Esophagus squamous epithelium (tissue), 4 donors: ENCODE measurements at regions not wholly inside any gene's neighbourhood (a gene's known extent, or its start where the extent isn't known, plus 50 kb on each side); places are given as distances from the start of the nearest gene placed in this dataset.
"Not testable (repeated sequence)": the region's sequence is repeated elsewhere in the genome, so short reads cannot be mapped to it uniquely, and the experiment has no call there.

Experiments used
- POLR2A ChIP-seq, 4 donors: fragments of 450-650 bp; IDR thresholded peaks; one replicate each; pipeline ENCODE4 v1.6.1; 2017; ENCODE audit warnings: antibody characterized with exemption in 4 of 4, mild to moderate bottlenecking in 4 of 4, moderate library complexity in 3 of 4
- TF ChIP-seq, protein P1 (sequence below), 6 experiments: fragments of 450-650 bp in 4 of 6; fragments of 200-600 bp in 2 of 6; sonication (generic) in 2 of 6; IDR thresholded peaks; one replicate each; pipeline ENCODE4 v1.5.1; 2016 to 2019; ENCODE audit warnings: antibody characterized with exemption in 6 of 6, mild to moderate bottlenecking in 4 of 6, moderate library complexity in 4 of 6

DNA sequence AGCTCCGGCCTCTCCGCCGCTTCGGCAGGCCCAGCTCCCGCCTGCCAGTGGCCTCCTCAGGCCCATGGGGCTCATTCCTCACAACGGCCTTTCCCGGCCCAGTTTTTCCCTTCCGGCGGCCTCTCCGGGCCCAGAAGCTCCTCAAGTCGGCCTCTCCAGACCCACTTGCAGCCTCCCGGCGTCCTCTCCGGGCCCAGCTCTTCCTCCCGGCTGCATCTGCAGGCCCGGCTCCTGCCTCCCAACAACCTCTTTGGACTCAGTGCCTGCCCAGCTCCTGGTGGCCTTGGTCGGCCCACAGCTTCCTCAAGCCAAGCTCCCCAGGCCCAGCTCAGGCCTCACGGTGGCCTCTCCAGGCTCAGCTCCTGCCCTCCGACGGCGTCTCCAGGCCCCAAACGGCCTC, 245.5 kb upstream of the ZNF722 start:
- TF ChIP-seq, protein P1, sequence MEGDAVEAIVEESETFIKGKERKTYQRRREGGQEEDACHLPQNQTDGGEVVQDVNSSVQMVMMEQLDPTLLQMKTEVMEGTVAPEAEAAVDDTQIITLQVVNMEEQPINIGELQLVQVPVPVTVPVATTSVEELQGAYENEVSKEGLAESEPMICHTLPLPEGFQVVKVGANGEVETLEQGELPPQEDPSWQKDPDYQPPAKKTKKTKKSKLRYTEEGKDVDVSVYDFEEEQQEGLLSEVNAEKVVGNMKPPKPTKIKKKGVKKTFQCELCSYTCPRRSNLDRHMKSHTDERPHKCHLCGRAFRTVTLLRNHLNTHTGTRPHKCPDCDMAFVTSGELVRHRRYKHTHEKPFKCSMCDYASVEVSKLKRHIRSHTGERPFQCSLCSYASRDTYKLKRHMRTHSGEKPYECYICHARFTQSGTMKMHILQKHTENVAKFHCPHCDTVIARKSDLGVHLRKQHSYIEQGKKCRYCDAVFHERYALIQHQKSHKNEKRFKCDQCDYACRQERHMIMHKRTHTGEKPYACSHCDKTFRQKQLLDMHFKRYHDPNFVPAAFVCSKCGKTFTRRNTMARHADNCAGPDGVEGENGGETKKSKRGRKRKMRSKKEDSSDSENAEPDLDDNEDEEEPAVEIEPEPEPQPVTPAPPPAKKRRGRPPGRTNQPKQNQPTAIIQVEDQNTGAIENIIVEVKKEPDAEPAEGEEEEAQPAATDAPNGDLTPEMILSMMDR (IDR thresholded peaks at IDR 0.05) = not testable (repeated sequence)
- not testable (repeated sequence) for TF ChIP-seq POLR2A (IDR thresholded peaks at IDR 0.05)
